H9 (cell line): ENCODE measurements at regions not wholly inside any gene's neighbourhood (a gene's known extent, or its start where the extent isn't known, plus 50 kb on each side); places are given as distances from the start of the nearest gene placed in this dataset.

Source experiments
- DNase-seq: peaks from one replicate; pipeline ENCODE4 v3.0.0-alpha.2; 2017
- H2AFZ ChIP-seq: one replicate; pipeline ENCODE4 v1.6.1; 2013; ENCODE audit warnings: mild to moderate bottlenecking, low read length, control low read depth, moderate library complexity
- H2AK5ac ChIP-seq: 2 replicates; pipeline ENCODE4 v1.6.1; 2013; ENCODE audit warnings: low read length, control low read depth, mixed read lengths; ENCODE audit not compliant: insufficient read length
- H2BK120ac ChIP-seq: one replicate; pipeline ENCODE4 v1.6.1; 2013; ENCODE audit warnings: low read depth, mild to moderate bottlenecking, low read length, control low read depth, inconsistent platforms; ENCODE audit not compliant: poor library complexity, severe bottlenecking
- H2BK12ac ChIP-seq: 2 replicates; pipeline ENCODE4 v1.6.1; 2013; ENCODE audit warnings: low read length, control low read depth, mixed read lengths, low read depth; ENCODE audit not compliant: insufficient read length
- H2BK15ac ChIP-seq: 2 replicates; pipeline ENCODE4 v1.6.1; 2013; ENCODE audit warnings: low read depth, low read length, control low read depth
- H2BK20ac ChIP-seq: one replicate; pipeline ENCODE4 v1.6.1; 2013; ENCODE audit warnings: low read depth, mild to moderate bottlenecking, low read length, control low read depth, inconsistent platforms; ENCODE audit not compliant: poor library complexity, severe bottlenecking
- H2BK5ac ChIP-seq: 2 replicates; pipeline ENCODE4 v1.6.1; 2013; ENCODE audit warnings: low read length, control low read depth, mixed read lengths; ENCODE audit not compliant: insufficient read length
- H3K14ac ChIP-seq: 2 replicates; pipeline ENCODE4 v1.6.1; 2013; ENCODE audit warnings: low read length, control low read depth; ENCODE audit not compliant: insufficient read depth
- H3K18ac ChIP-seq: 2 replicates; pipeline ENCODE4 v1.6.1; 2013; ENCODE audit warnings: low read depth, mild to moderate bottlenecking, mixed read lengths, low read length, control low read depth; ENCODE audit not compliant: insufficient read length
- H3K23ac ChIP-seq: 2 replicates; pipeline ENCODE4 v1.6.1; 2013; ENCODE audit warnings: low read length, control low read depth, mixed read lengths, low read depth; ENCODE audit not compliant: insufficient read length
- H3K23me2 ChIP-seq: 2 replicates; pipeline ENCODE4 v1.6.1; 2013; ENCODE audit warnings: low read depth, mild to moderate bottlenecking, mixed read lengths, low read length, control low read depth; ENCODE audit not compliant: insufficient read length, poor library complexity, severe bottlenecking
- H3K27ac ChIP-seq: 2 replicates; pipeline ENCODE4 v1.5.1; 2013; ENCODE audit warnings: low read length, control low read depth, mixed read lengths, low read depth; ENCODE audit not compliant: insufficient read length
- H3K27me3 ChIP-seq: 2 replicates; pipeline ENCODE4 v1.6.1; 2013; ENCODE audit warnings: low read length, control low read depth, inconsistent platforms; ENCODE audit not compliant: insufficient read depth
- H3K4ac ChIP-seq: 2 replicates; pipeline ENCODE4 v1.6.1; 2013; ENCODE audit warnings: low read depth, mild to moderate bottlenecking, control low read depth, inconsistent platforms, low read length, moderate library complexity
- H3K4me1 ChIP-seq: 2 replicates; pipeline ENCODE4 v1.6.1; 2013; ENCODE audit warnings: low read length, control low read depth, inconsistent platforms; ENCODE audit not compliant: insufficient read depth
- H3K4me2 ChIP-seq: 2 replicates; pipeline ENCODE4 v1.6.1; 2013; ENCODE audit warnings: low read length, control low read depth, mixed read lengths; ENCODE audit not compliant: insufficient read length, insufficient read depth
- H3K56ac ChIP-seq: 2 replicates; pipeline ENCODE4 v1.6.1; 2013; ENCODE audit warnings: low read depth, mild to moderate bottlenecking, mixed read lengths, low read length, control low read depth; ENCODE audit not compliant: insufficient read length
- H3K79me1 ChIP-seq: 2 replicates; pipeline ENCODE4 v1.6.1; 2013; ENCODE audit warnings: low read depth, mild to moderate bottlenecking, moderate library complexity, low read length, control low read depth, inconsistent platforms; ENCODE audit not compliant: insufficient read depth, poor library complexity, severe bottlenecking
- H3K79me2 ChIP-seq: 2 replicates; pipeline ENCODE4 v1.6.1; 2013; ENCODE audit warnings: low read length, control low read depth, inconsistent platforms; ENCODE audit not compliant: insufficient read depth
- H3K9ac ChIP-seq: 2 replicates; pipeline ENCODE4 v1.6.1; 2013; ENCODE audit warnings: low read length, control low read depth, mixed read lengths; ENCODE audit not compliant: insufficient read length; ENCODE audit errors: extremely low read depth
- H3K9me3 ChIP-seq: one replicate; pipeline ENCODE4 v1.6.1; 2013; ENCODE audit warnings: low read depth, low read length, inconsistent platforms; ENCODE audit not compliant: control insufficient read depth
- H3T11ph ChIP-seq: one replicate; pipeline ENCODE4 v1.6.1; 2013; ENCODE audit warnings: mild to moderate bottlenecking, low read length, control low read depth, inconsistent platforms
- H4K20me1 ChIP-seq: one replicate; pipeline ENCODE4 v1.6.1; 2013; ENCODE audit not compliant: control insufficient read depth, insufficient read length, insufficient read depth
- H4K5ac ChIP-seq: 2 replicates; pipeline ENCODE4 v1.6.1; 2013; ENCODE audit warnings: low read depth, mild to moderate bottlenecking, mixed read lengths, low read length, control low read depth; ENCODE audit not compliant: insufficient read length
- H4K8ac ChIP-seq: replicated peaks from 2 replicates; pipeline ENCODE4 v1.6.1; 2013; ENCODE audit warnings: low read length, control low read depth, mixed read lengths, low read depth; ENCODE audit not compliant: insufficient read length
- H4K91ac ChIP-seq: 2 replicates; pipeline ENCODE4 v1.6.1; 2013; ENCODE audit warnings: low read depth, mild to moderate bottlenecking, moderate library complexity, mixed read lengths, low read length, control low read depth; ENCODE audit not compliant: insufficient read length
- H3K27ac Mint-ChIP-seq, 3 experiments: 2 replicates in 2 of 3; 3 replicates in 1 of 3; pipeline ENCODE4 v1.8.0; 2020 to 2021; ENCODE audit warnings: mixed read lengths in 3 of 3, mild to moderate bottlenecking in 1 of 3, moderate library complexity in 1 of 3
- H3K27me3 Mint-ChIP-seq: 2 replicates; pipeline ENCODE4 v1.8.0; 2021; ENCODE audit warnings: low read depth, mild to moderate bottlenecking, moderate library complexity, mixed read lengths
- H3K36me3 Mint-ChIP-seq, 3 experiments: 2 replicates in 2 of 3; 3 replicates in 1 of 3; pipeline ENCODE4 v1.8.0; 2020 to 2021; ENCODE audit warnings: low read depth in 3 of 3, mixed read lengths in 3 of 3; ENCODE audit not compliant: insufficient read depth in 1 of 3
- H3K4me1 Mint-ChIP-seq, 2 experiments: 2 replicates each; pipeline ENCODE4 v1.8.0; 2020; ENCODE audit warnings: mixed read lengths in 2 of 2
- H3K4me3 Mint-ChIP-seq, 2 experiments: 2 replicates in 1 of 2; 3 replicates in 1 of 2; pipeline ENCODE4 v1.8.0; 2020 to 2021; ENCODE audit warnings: mild to moderate bottlenecking in 2 of 2, mixed read lengths in 2 of 2, moderate library complexity in 1 of 2
- H3K9me3 Mint-ChIP-seq, 2 experiments: 2 replicates in 1 of 2; 3 replicates in 1 of 2; pipeline ENCODE4 v1.8.0; 2020; ENCODE audit warnings: mild to moderate bottlenecking in 2 of 2, mixed read lengths in 2 of 2, moderate library complexity in 1 of 2
- CTCF ChIP-seq: fragments of 200-600 bp; sonication (generic); conservative IDR thresholded peaks from 3 replicates; pipeline ENCODE4 v1.8.0; 2021; ENCODE audit warnings: antibody characterized with exemption, mild to moderate bottlenecking
- WGBS: extraction: QIAGEN DNeasy Blood & Tissue Kit; methylation state at CpG from one replicate; pipeline ENCODE4 v1.1.7; 2013; ENCODE audit warnings: missing lambda C conversion rate, low lambda C conversion rate, mixed read lengths; ENCODE audit not compliant: insufficient read length; ENCODE audit errors: extremely low coverage; 5-methylcytosine and 5-hydroxymethylcytosine counted together

GRCh38 chr13:90719461-90719860 is 628.0 kb upstream of the MIR17HG start:
- Histone ChIP-seq H3K4me1 (no peaks in the 10 kb centered on the region), H3K23ac (no peak overlapping the region), H2BK12ac (no peak overlapping the region), H2BK15ac (no peak overlapping the region), H4K20me1 (no peaks in the 10 kb centered on the region), H4K8ac (no peak overlapping the region), H3K18ac (no peak overlapping the region), H2BK20ac (no peak overlapping the region), H3K27me3 (no peaks in the 10 kb centered on the region), H2BK120ac (no peak overlapping the region), H3K9ac (no peak overlapping the region), H3K23me2 (no peaks in the 10 kb centered on the region), H3K27ac (no peak overlapping the region), H3T11ph (no peak overlapping the region), H3K79me2 (no peaks in the 10 kb centered on the region), H2AFZ (no peak overlapping the region), H3K4me2 (no peak overlapping the region), H3K4ac (no peak overlapping the region), H3K79me1 (no peaks in the 10 kb centered on the region), H2BK5ac (no peak overlapping the region), H3K9me3 (no peaks in the 10 kb centered on the region), H4K91ac (no peak overlapping the region), H3K56ac (no peak overlapping the region), H2AK5ac (no peak overlapping the region), H3K14ac (no peak overlapping the region), H4K5ac (no peak overlapping the region)
- no peak for DNase-seq
- no peaks in the 10 kb centered on the region for H3K36me3 Mint-ChIP-seq
- whole genome bisulfite sequencing: no CpG with 5 or more reads among the region's 3 CpGs
- no peak overlapping the region for H3K4me3 Mint-ChIP-seq
- no peaks in the 10 kb centered on the region for H3K27me3 Mint-ChIP-seq
- H3K4me1 Mint-ChIP-seq: peaks cover 9 to 12% of the 10 kb centered on the region in 2 experiments
- no peaks in the 10 kb centered on the region for H3K9me3 Mint-ChIP-seq
- H3K27ac Mint-ChIP-seq: no peak overlapping the region
- TF ChIP-seq CTCF: no peak
